HL-60 (cell line): ENCODE measurements at regions not wholly inside any gene's neighbourhood (a gene's known extent, or its start where the extent isn't known, plus 50 kb on each side); places are given as distances from the start of the nearest gene placed in this dataset.

ENCODE experiments used
- POLR2AphosphoS5 ChIP-seq: IDR thresholded peaks from 2 replicates; pipeline ENCODE4 v1.6.1; 2012; ENCODE audit warnings: low read depth
- TF ChIP-seq, protein P1 (sequence below): IDR thresholded peaks from one replicate; pipeline ENCODE4 v1.5.1; 2011; ENCODE audit warnings: low read length, control low read depth, inconsistent platforms; ENCODE audit not compliant: insufficient read depth

DNA sequence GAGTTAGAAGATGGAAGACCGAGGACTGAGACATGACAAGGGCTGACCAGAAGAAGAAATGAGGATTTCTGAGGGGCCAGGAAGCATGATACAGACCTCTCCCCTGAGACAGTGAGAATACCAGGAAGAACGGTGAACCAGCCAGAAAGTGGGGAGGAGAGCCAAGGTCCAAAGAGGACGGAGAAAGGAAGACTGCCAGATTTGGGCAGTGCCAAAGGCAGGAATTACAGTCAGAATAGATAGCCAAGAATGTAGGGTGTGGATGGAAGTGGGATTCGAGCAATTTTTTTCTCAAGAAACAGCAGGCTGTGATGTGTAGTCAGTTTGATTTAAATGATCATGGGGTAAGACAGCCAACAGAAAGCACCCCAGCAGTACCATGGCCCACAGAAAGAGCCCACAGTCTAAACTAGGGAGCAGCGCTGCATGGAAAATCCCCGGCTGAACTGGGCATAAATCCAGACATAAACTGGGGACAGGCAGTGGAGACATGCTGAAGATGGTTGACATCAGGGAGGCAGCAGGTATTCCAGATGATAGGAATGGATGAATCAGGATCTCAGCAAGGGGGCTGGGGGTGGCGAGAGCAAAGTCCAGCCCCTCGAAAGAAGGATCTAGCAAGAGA lies 67.3 kb upstream of the BARX2 start:
- TF ChIP-seq, protein P1, sequence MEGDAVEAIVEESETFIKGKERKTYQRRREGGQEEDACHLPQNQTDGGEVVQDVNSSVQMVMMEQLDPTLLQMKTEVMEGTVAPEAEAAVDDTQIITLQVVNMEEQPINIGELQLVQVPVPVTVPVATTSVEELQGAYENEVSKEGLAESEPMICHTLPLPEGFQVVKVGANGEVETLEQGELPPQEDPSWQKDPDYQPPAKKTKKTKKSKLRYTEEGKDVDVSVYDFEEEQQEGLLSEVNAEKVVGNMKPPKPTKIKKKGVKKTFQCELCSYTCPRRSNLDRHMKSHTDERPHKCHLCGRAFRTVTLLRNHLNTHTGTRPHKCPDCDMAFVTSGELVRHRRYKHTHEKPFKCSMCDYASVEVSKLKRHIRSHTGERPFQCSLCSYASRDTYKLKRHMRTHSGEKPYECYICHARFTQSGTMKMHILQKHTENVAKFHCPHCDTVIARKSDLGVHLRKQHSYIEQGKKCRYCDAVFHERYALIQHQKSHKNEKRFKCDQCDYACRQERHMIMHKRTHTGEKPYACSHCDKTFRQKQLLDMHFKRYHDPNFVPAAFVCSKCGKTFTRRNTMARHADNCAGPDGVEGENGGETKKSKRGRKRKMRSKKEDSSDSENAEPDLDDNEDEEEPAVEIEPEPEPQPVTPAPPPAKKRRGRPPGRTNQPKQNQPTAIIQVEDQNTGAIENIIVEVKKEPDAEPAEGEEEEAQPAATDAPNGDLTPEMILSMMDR = no peak
- TF ChIP-seq POLR2AphosphoS5 = no peak
